Tibial artery (tissue), 4 donors: ENCODE measurements at regions not wholly inside any gene's neighbourhood (a gene's known extent, or its start where the extent isn't known, plus 50 kb on each side); places are given as distances from the start of the nearest gene placed in this dataset.

Source experiments
- DNase-seq, 2 donors: peaks; one replicate each; pipeline ENCODE4 v3.0.0-alpha.2; 2019
- H3K27ac ChIP-seq, 2 donors: fragments of 200-600 bp; sonication (generic) in 1 of 2; 1 replicate in 1 of 2; 2 replicates in 1 of 2; pipeline ENCODE4 v1.5.1; 2018 to 2019; ENCODE audit warnings: mild to moderate bottlenecking in 1 of 2
- H3K27me3 ChIP-seq, 2 donors: fragments of 200-600 bp; sonication (generic) in 1 of 2; one replicate each; pipeline versions ENCODE4 v1.5.1 to v1.6.0; 2016 to 2019
- H3K36me3 ChIP-seq, 3 donors: fragments of 200-600 bp; sonication (generic) in 2 of 3; one replicate each; pipeline ENCODE4 v1.5.1; 2016 to 2019; ENCODE audit warnings: mild to moderate bottlenecking in 2 of 3
- H3K4me1 ChIP-seq, 4 donors: fragments of 200-600 bp; sonication (generic) in 2 of 4; 1 replicate in 3 of 4; 2 replicates in 1 of 4; pipeline ENCODE4 v1.5.1; 2016 to 2019
- H3K4me3 ChIP-seq, 2 donors: fragments of 200-600 bp; sonication (generic) in 1 of 2; 1 replicate in 1 of 2; 2 replicates in 1 of 2; pipeline ENCODE4 v1.5.1; 2018 to 2019; ENCODE audit warnings: mild to moderate bottlenecking in 2 of 2
- H3K9me3 ChIP-seq, 3 donors: fragments of 200-600 bp; sonication (generic) in 1 of 3; one replicate each; pipeline ENCODE4 v1.5.1; 2016 to 2019
- CTCF ChIP-seq, 2 experiments: fragments of 200-600 bp in 1 of 2; fragments of 450-650 bp in 1 of 2; IDR thresholded peaks; one replicate each; pipeline ENCODE4 v1.5.1; 2017 to 2019; ENCODE audit warnings: antibody characterized with exemption in 2 of 2, mild to moderate bottlenecking in 1 of 2, moderate library complexity in 1 of 2
- intact Hi-C: fragments of 100-400 bp; cut with DNase I; formaldehyde crosslinking; loops from one replicate; pipeline ENCODE4 v1.15.0; 2023; ENCODE audit warnings: low total_unique reads

GRCh38 chr19:28960586-28960985 lies 252.4 kb downstream of the UQCRFS1 start:
- no peak overlapping the region for H3K27ac ChIP-seq
- no peak for TF ChIP-seq CTCF (IDR thresholded peaks at IDR 0.05)
- no peak overlapping the region for H3K4me3 ChIP-seq
- H3K36me3 ChIP-seq = no peaks in the 10 kb centered on the region
- no peak for DNase-seq
- H3K9me3 ChIP-seq = no peaks in the 10 kb centered on the region
- H3K27me3 ChIP-seq = no peaks in the 10 kb centered on the region
- H3K4me1 ChIP-seq = peaks cover 0 to 13% (median 0%) of the 10 kb centered on the region in 4 donors
- intact Hi-C loops = no loop called here

GRCh38 chr19:28956961-28957360 lies 256.0 kb downstream of the UQCRFS1 start:
- Histone ChIP-seq H3K4me3 (no peak overlapping the region), H3K36me3 (no peaks in the 10 kb centered on the region), H3K9me3 (no peaks in the 10 kb centered on the region), H3K4me1 (peaks cover 0 to 10% (median 0%) of the 10 kb centered on the region in 4 donors), H3K27me3 (no peaks in the 10 kb centered on the region), H3K27ac (no peak overlapping the region)
- DNase-seq = no peak
- no peak for TF ChIP-seq CTCF (IDR thresholded peaks at IDR 0.05)
- intact Hi-C loops = no loop called here

GRCh38 chr19:28956421-28956820 lies 256.5 kb downstream of the UQCRFS1 start:
- H3K9me3 ChIP-seq = no peaks in the 10 kb centered on the region
- DNase-seq = no peak
- intact Hi-C loops = no loop called here

GRCh38 chr19:28949535-28949934 lies 263.4 kb downstream of the UQCRFS1 start:
- Histone ChIP-seq H3K4me1 (no peaks in the 10 kb centered on the region), H3K27me3 (no peaks in the 10 kb centered on the region), H3K9me3 (no peaks in the 10 kb centered on the region), H3K4me3 (no peak overlapping the region), H3K27ac (no peak overlapping the region), H3K36me3 (no peaks in the 10 kb centered on the region)
- intact Hi-C loops = no loop called here
- TF ChIP-seq CTCF (IDR thresholded peaks at IDR 0.05) = no peak
- no peak for DNase-seq

More at GRCh38 chr19:28956421-28956820, 256.5 kb downstream of the UQCRFS1 start:
- no peaks in the 10 kb centered on the region for H3K36me3 ChIP-seq
- H3K4me1 ChIP-seq = peaks cover 0 to 8% (median 0%) of the 10 kb centered on the region in 4 donors
- no peak overlapping the region for H3K27ac ChIP-seq
- no peaks in the 10 kb centered on the region for H3K27me3 ChIP-seq
- TF ChIP-seq CTCF (IDR thresholded peaks at IDR 0.05) = no peak
- no peak overlapping the region for H3K4me3 ChIP-seq

GRCh38 chr19:28949027-28949426 lies 263.9 kb downstream of the UQCRFS1 start:
- Histone ChIP-seq H3K36me3 (no peaks in the 10 kb centered on the region), H3K27me3 (no peaks in the 10 kb centered on the region), H3K4me1 (no peaks in the 10 kb centered on the region), H3K27ac (no peak overlapping the region), H3K4me3 (no peak overlapping the region), H3K9me3 (no peaks in the 10 kb centered on the region)
- TF ChIP-seq CTCF (IDR thresholded peaks at IDR 0.05) = no peak
- intact Hi-C loops = no loop called here
- no peak for DNase-seq

- Histone ChIP-seq H3K27me3 (no peaks in the 10 kb centered on the region), H3K4me1 (no peaks in the 10 kb centered on the region), H3K4me3 (no peak overlapping the region), H3K9me3 (no peaks in the 10 kb centered on the region), H3K27ac (no peak overlapping the region), H3K36me3 (no peaks in the 10 kb centered on the region)
- intact Hi-C loops = no loop called here
- DNase-seq = no peak
- no peak for TF ChIP-seq CTCF (IDR thresholded peaks at IDR 0.05)
These were observed 264.4 kb downstream of the UQCRFS1 start for GRCh38 chr19:28948566-28948965.
